ENCODE measurements at regions not wholly inside any gene's neighbourhood (a gene's known extent, or its start where the extent isn't known, plus 50 kb on each side); places are given as distances from the start of the nearest gene placed in this dataset.
"Not testable (repeated sequence)": the region's sequence is repeated elsewhere in the genome, so short reads cannot be mapped to it uniquely, and the experiment has no call there.

- not testable (repeated sequence) for H3K4me3 ChIP-seq (ENCODE audit: low read depth in 1 of 2, low read length in 2 of 2); H3K4me1 ChIP-seq (ENCODE audit: control insufficient read depth in 1 of 2, insufficient read depth in 2 of 2, low read length in 2 of 2); H3K27me3 ChIP-seq (ENCODE audit: low read depth, low read length); H3K27ac ChIP-seq (ENCODE audit: low read length); H3K36me3 ChIP-seq (ENCODE audit: control insufficient read depth in 1 of 2, insufficient read depth in 2 of 2, low read length in 2 of 2); H3K9me3 ChIP-seq (ENCODE audit: control insufficient read depth in 1 of 2, low read length in 2 of 2)
Observed at GRCh38 chr10:46645110-46645509, 66.2 kb downstream of the SYT15 start.

- not testable (repeated sequence) for H3K9me3 ChIP-seq (ENCODE audit: control insufficient read depth in 1 of 2, low read length in 2 of 2); H3K27me3 ChIP-seq (ENCODE audit: low read depth, low read length); H3K36me3 ChIP-seq (ENCODE audit: control insufficient read depth in 1 of 2, insufficient read depth in 2 of 2, low read length in 2 of 2); H3K4me3 ChIP-seq (ENCODE audit: low read depth in 1 of 2, low read length in 2 of 2); H3K4me1 ChIP-seq (ENCODE audit: control insufficient read depth in 1 of 2, insufficient read depth in 2 of 2, low read length in 2 of 2); H3K27ac ChIP-seq (ENCODE audit: low read length)
Observed at GRCh38 chr10:46646132-46646531, 67.2 kb downstream of the SYT15 start.

- H3K27ac ChIP-seq (ENCODE audit: low read length); H3K4me1 ChIP-seq (ENCODE audit: control insufficient read depth in 1 of 2, insufficient read depth in 2 of 2, low read length in 2 of 2); H3K27me3 ChIP-seq (ENCODE audit: low read depth, low read length); H3K4me3 ChIP-seq (ENCODE audit: low read depth in 1 of 2, low read length in 2 of 2); H3K36me3 ChIP-seq (ENCODE audit: control insufficient read depth in 1 of 2, insufficient read depth in 2 of 2, low read length in 2 of 2); H3K9me3 ChIP-seq (ENCODE audit: control insufficient read depth in 1 of 2, low read length in 2 of 2): not testable (repeated sequence)
Observed at GRCh38 chr10:46650967-46651366, 72.0 kb downstream of the SYT15 start.

GRCh38 chr10:46657437-46657836 lies 78.5 kb downstream of the SYT15 start:
- H3K27me3 ChIP-seq (ENCODE audit: low read depth, low read length); H3K4me3 ChIP-seq (ENCODE audit: low read depth in 1 of 2, low read length in 2 of 2); H3K27ac ChIP-seq (ENCODE audit: low read length); H3K4me1 ChIP-seq (ENCODE audit: control insufficient read depth in 1 of 2, insufficient read depth in 2 of 2, low read length in 2 of 2); H3K9me3 ChIP-seq (ENCODE audit: control insufficient read depth in 1 of 2, low read length in 2 of 2); H3K36me3 ChIP-seq (ENCODE audit: control insufficient read depth in 1 of 2, insufficient read depth in 2 of 2, low read length in 2 of 2): not testable (repeated sequence)

GRCh38 chr10:46660027-46660834 lies 81.3 kb downstream of the SYT15 start:
- H3K27ac ChIP-seq (ENCODE audit: low read length); H3K4me3 ChIP-seq (ENCODE audit: low read depth in 1 of 2, low read length in 2 of 2); H3K4me1 ChIP-seq (ENCODE audit: control insufficient read depth in 1 of 2, insufficient read depth in 2 of 2, low read length in 2 of 2); H3K36me3 ChIP-seq (ENCODE audit: control insufficient read depth in 1 of 2, insufficient read depth in 2 of 2, low read length in 2 of 2); H3K27me3 ChIP-seq (ENCODE audit: low read depth, low read length); H3K9me3 ChIP-seq (ENCODE audit: control insufficient read depth in 1 of 2, low read length in 2 of 2): not testable (repeated sequence)

GRCh38 chr10:46660835-46661164 lies 81.9 kb downstream of the SYT15 start:
- H3K9me3 ChIP-seq (ENCODE audit: control insufficient read depth in 1 of 2, low read length in 2 of 2); H3K4me3 ChIP-seq (ENCODE audit: low read depth in 1 of 2, low read length in 2 of 2); H3K4me1 ChIP-seq (ENCODE audit: control insufficient read depth in 1 of 2, insufficient read depth in 2 of 2, low read length in 2 of 2); H3K36me3 ChIP-seq (ENCODE audit: control insufficient read depth in 1 of 2, insufficient read depth in 2 of 2, low read length in 2 of 2); H3K27ac ChIP-seq (ENCODE audit: low read length); H3K27me3 ChIP-seq (ENCODE audit: low read depth, low read length): not testable (repeated sequence)

GRCh38 chr10:46665536-46665935 lies 86.6 kb downstream of the SYT15 start:
- not testable (repeated sequence) for H3K27ac ChIP-seq (ENCODE audit: low read length); H3K9me3 ChIP-seq (ENCODE audit: control insufficient read depth in 1 of 2, low read length in 2 of 2); H3K4me1 ChIP-seq (ENCODE audit: control insufficient read depth in 1 of 2, insufficient read depth in 2 of 2, low read length in 2 of 2); H3K36me3 ChIP-seq (ENCODE audit: control insufficient read depth in 1 of 2, insufficient read depth in 2 of 2, low read length in 2 of 2); H3K4me3 ChIP-seq (ENCODE audit: low read depth in 1 of 2, low read length in 2 of 2); H3K27me3 ChIP-seq (ENCODE audit: low read depth, low read length)

GRCh38 chr10:46668357-46668997 lies 89.5 kb downstream of the SYT15 start:
- H3K27me3 ChIP-seq (ENCODE audit: low read depth, low read length); H3K4me1 ChIP-seq (ENCODE audit: control insufficient read depth in 1 of 2, insufficient read depth in 2 of 2, low read length in 2 of 2); H3K36me3 ChIP-seq (ENCODE audit: control insufficient read depth in 1 of 2, insufficient read depth in 2 of 2, low read length in 2 of 2); H3K9me3 ChIP-seq (ENCODE audit: control insufficient read depth in 1 of 2, low read length in 2 of 2); H3K4me3 ChIP-seq (ENCODE audit: low read depth in 1 of 2, low read length in 2 of 2); H3K27ac ChIP-seq (ENCODE audit: low read length): not testable (repeated sequence)

- H3K4me3 ChIP-seq (ENCODE audit: low read depth in 1 of 2, low read length in 2 of 2); H3K27me3 ChIP-seq (ENCODE audit: low read depth, low read length); H3K4me1 ChIP-seq (ENCODE audit: control insufficient read depth in 1 of 2, insufficient read depth in 2 of 2, low read length in 2 of 2); H3K36me3 ChIP-seq (ENCODE audit: control insufficient read depth in 1 of 2, insufficient read depth in 2 of 2, low read length in 2 of 2); H3K9me3 ChIP-seq (ENCODE audit: control insufficient read depth in 1 of 2, low read length in 2 of 2); H3K27ac ChIP-seq (ENCODE audit: low read length): not testable (repeated sequence)
Observed at GRCh38 chr10:46677836-46678435, 99.0 kb downstream of the SYT15 start.

- not testable (repeated sequence) for H3K27ac ChIP-seq (ENCODE audit: low read length); H3K9me3 ChIP-seq (ENCODE audit: control insufficient read depth in 1 of 2, low read length in 2 of 2); H3K27me3 ChIP-seq (ENCODE audit: low read depth, low read length); H3K36me3 ChIP-seq (ENCODE audit: control insufficient read depth in 1 of 2, insufficient read depth in 2 of 2, low read length in 2 of 2); H3K4me1 ChIP-seq (ENCODE audit: control insufficient read depth in 1 of 2, insufficient read depth in 2 of 2, low read length in 2 of 2); H3K4me3 ChIP-seq (ENCODE audit: low read depth in 1 of 2, low read length in 2 of 2)
Observed at GRCh38 chr10:46691397-46691796, 112.5 kb downstream of the SYT15 start.

- H3K36me3 ChIP-seq (ENCODE audit: control insufficient read depth in 1 of 2, insufficient read depth in 2 of 2, low read length in 2 of 2); H3K9me3 ChIP-seq (ENCODE audit: control insufficient read depth in 1 of 2, low read length in 2 of 2); H3K4me1 ChIP-seq (ENCODE audit: control insufficient read depth in 1 of 2, insufficient read depth in 2 of 2, low read length in 2 of 2); H3K27me3 ChIP-seq (ENCODE audit: low read depth, low read length); H3K27ac ChIP-seq (ENCODE audit: low read length); H3K4me3 ChIP-seq (ENCODE audit: low read depth in 1 of 2, low read length in 2 of 2): not testable (repeated sequence)
Observed at GRCh38 chr10:46693218-46693617, 114.3 kb downstream of the SYT15 start.

- H3K27me3 ChIP-seq (ENCODE audit: low read depth, low read length); H3K4me3 ChIP-seq (ENCODE audit: low read depth in 1 of 2, low read length in 2 of 2); H3K9me3 ChIP-seq (ENCODE audit: control insufficient read depth in 1 of 2, low read length in 2 of 2); H3K4me1 ChIP-seq (ENCODE audit: control insufficient read depth in 1 of 2, insufficient read depth in 2 of 2, low read length in 2 of 2); H3K27ac ChIP-seq (ENCODE audit: low read length); H3K36me3 ChIP-seq (ENCODE audit: control insufficient read depth in 1 of 2, insufficient read depth in 2 of 2, low read length in 2 of 2): not testable (repeated sequence)
Observed at GRCh38 chr10:46717264-46717663, 138.3 kb downstream of the SYT15 start.
